OCI-LY7 (cell line): ENCODE measurements at regions not wholly inside any gene's neighbourhood (a gene's known extent, or its start where the extent isn't known, plus 50 kb on each side); places are given as distances from the start of the nearest gene placed in this dataset.

Source experiments
- BruUV-seq: library from RNA; stranded (reverse); fragments of 400-500 nt; replicated peaks from 2 replicates; lab custom pipeline; 2021; lab: Mats Ljungman, UMichigan
- CTCF ChIA-PET: fragments of 300-600 bp; sonication (Branson Sonifier 250); formaldehyde crosslinking; loops from one replicate; lab custom pipeline; 2022; ENCODE audit warnings: antibody characterized with exemption; ENCODE audit not compliant: unreplicated experiment; lab: Charles Lee
- POLR2A ChIA-PET: fragments of 300-600 bp; sonication (Branson Sonifier 250); formaldehyde crosslinking; loops from one replicate; lab custom pipeline; 2022; ENCODE audit warnings: antibody characterized with exemption; lab: Charles Lee
- DNase-seq: peaks from one replicate; pipeline ENCODE4 v3.0.0-alpha.2; 2015; ENCODE audit warnings: low spot score
- H2AFZ ChIP-seq: fragments of 200-600 bp; sonication (generic), shearing (Covaris generic); 2 replicates; pipeline ENCODE4 v1.6.1; 2014; ENCODE audit warnings: mild to moderate bottlenecking, antibody characterized with exemption, low read length, moderate library complexity
- H3K27ac ChIP-seq: fragments of 200-600 bp; sonication (generic); 2 replicates; pipeline ENCODE4 v1.5.1; 2014; ENCODE audit warnings: mixed run types, low read depth, mild to moderate bottlenecking, moderate library complexity, low read length, inconsistent platforms; ENCODE audit not compliant: poor library complexity, severe bottlenecking
- H3K36me3 ChIP-seq: fragments of 200-600 bp; sonication (generic); 2 replicates; pipeline ENCODE4 v1.6.1; 2014; ENCODE audit warnings: mild to moderate bottlenecking, antibody characterized with exemption, low read length, moderate library complexity, mixed read lengths; ENCODE audit not compliant: insufficient read depth
- H3K4me1 ChIP-seq: fragments of 200-600 bp; sonication (generic); 2 replicates; pipeline ENCODE4 v1.5.1; 2014; ENCODE audit warnings: mild to moderate bottlenecking, low read length; ENCODE audit not compliant: insufficient read depth, poor library complexity, severe bottlenecking
- H3K4me2 ChIP-seq: fragments of 200-600 bp; sonication (generic); 2 replicates; pipeline ENCODE4 v1.6.1; 2014; ENCODE audit warnings: mild to moderate bottlenecking, low read length
- H3K4me3 ChIP-seq: fragments of 200-600 bp; sonication (generic); 2 replicates; pipeline ENCODE4 v1.5.1; 2014; ENCODE audit warnings: mild to moderate bottlenecking, low read depth, low read length; ENCODE audit not compliant: poor library complexity, severe bottlenecking
- H3K79me2 ChIP-seq: fragments of 200-600 bp; sonication (generic); 2 replicates; pipeline ENCODE4 v1.6.1; 2016; ENCODE audit warnings: low read depth, mild to moderate bottlenecking, low read length, moderate library complexity, mixed read lengths; ENCODE audit not compliant: insufficient read depth
- H3K9me2 ChIP-seq: fragments of 200-600 bp; sonication (generic); 2 replicates; pipeline ENCODE4 v1.6.1; 2016; ENCODE audit warnings: mild to moderate bottlenecking, low read length, mixed read lengths; ENCODE audit not compliant: insufficient read depth
- H3K9me3 ChIP-seq: fragments of 200-600 bp; sonication (generic); 2 replicates; pipeline ENCODE4 v1.6.1; 2014; ENCODE audit warnings: mild to moderate bottlenecking, mixed run types, low read length, mixed read lengths
- H4K20me1 ChIP-seq: fragments of 200-600 bp; sonication (generic); 2 replicates; pipeline ENCODE4 v1.6.1; 2014; ENCODE audit warnings: mild to moderate bottlenecking, antibody characterized with exemption, low read length, moderate library complexity, mixed read lengths; ENCODE audit not compliant: insufficient read depth
- EZH2phosphoT487 ChIP-seq: fragments of 200-600 bp; sonication (generic); IDR thresholded peaks from 2 replicates; pipeline ENCODE4 v1.6.1; 2018; ENCODE audit warnings: low read depth, borderline replicate concordance, mild to moderate bottlenecking, mixed run types, antibody characterized with exemption, low read length, moderate library complexity, mixed read lengths
- intact Hi-C: fragments of 100-400 bp; cut with micrococcal nuclease; formaldehyde crosslinking; loops from one replicate; pipeline ENCODE4 v1.10.0; 2022; ENCODE audit not compliant: unreplicated experiment
- TF ChIP-seq, protein P1 (sequence below): fragments of 200-600 bp; sonication (generic); conservative IDR thresholded peaks from 2 replicates; pipeline ENCODE4 v1.5.1; 2014; ENCODE audit warnings: mild to moderate bottlenecking, antibody characterized with exemption, low read length, moderate library complexity, mixed read lengths

- POLR2A ChIA-PET: no interaction called here
- intact Hi-C loops: no loop called here
- Histone ChIP-seq H3K27ac (no peak overlapping the region), H3K4me3 (no peak overlapping the region), H3K9me2 (no peaks in the 10 kb centered on the region), H3K79me2 (no peaks in the 10 kb centered on the region), H4K20me1 (no peaks in the 10 kb centered on the region), H3K9me3 (no peaks in the 10 kb centered on the region), H2AFZ (no peak overlapping the region), H3K4me2 (no peak overlapping the region), H3K36me3 (no peaks in the 10 kb centered on the region), H3K4me1 (no peaks in the 10 kb centered on the region)
- CTCF ChIA-PET: no interaction called here
- DNase-seq: no peak
- TF ChIP-seq, protein P1, sequence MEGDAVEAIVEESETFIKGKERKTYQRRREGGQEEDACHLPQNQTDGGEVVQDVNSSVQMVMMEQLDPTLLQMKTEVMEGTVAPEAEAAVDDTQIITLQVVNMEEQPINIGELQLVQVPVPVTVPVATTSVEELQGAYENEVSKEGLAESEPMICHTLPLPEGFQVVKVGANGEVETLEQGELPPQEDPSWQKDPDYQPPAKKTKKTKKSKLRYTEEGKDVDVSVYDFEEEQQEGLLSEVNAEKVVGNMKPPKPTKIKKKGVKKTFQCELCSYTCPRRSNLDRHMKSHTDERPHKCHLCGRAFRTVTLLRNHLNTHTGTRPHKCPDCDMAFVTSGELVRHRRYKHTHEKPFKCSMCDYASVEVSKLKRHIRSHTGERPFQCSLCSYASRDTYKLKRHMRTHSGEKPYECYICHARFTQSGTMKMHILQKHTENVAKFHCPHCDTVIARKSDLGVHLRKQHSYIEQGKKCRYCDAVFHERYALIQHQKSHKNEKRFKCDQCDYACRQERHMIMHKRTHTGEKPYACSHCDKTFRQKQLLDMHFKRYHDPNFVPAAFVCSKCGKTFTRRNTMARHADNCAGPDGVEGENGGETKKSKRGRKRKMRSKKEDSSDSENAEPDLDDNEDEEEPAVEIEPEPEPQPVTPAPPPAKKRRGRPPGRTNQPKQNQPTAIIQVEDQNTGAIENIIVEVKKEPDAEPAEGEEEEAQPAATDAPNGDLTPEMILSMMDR: no peak
- TF ChIP-seq EZH2phosphoT487: no peak
- BruUV-seq: no TSS peak
Measured at GRCh38 chr2:65582364-65582763, 150.0 kb upstream of the SPRED2 start.

DNA sequence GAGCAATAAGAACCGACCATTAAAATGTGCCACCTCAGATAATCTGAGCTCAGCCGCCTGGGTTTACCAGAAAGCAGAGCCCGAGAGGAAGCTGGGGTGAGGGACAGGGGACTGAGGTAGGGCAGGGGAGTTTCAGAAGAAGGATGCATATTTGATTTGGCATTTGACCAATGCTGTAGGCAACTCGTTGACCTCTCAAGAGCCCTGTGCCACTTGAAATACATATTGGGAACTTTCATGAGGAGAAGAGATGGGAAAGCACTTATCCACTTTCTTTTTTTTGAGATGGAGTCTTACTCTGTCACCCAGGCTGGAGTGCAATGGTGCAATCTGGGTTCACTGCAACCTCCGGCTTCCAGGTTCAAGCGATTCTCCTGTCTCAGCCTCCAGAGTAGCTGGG is 148.4 kb upstream of the SPRED2 start:
- no peaks in the 10 kb centered on the region for H3K79me2 ChIP-seq
- intact Hi-C loops: no loop called here
- TF ChIP-seq, protein P1: no peak
- no peak for TF ChIP-seq EZH2phosphoT487
- H3K36me3 ChIP-seq: no peaks in the 10 kb centered on the region
- no peaks in the 10 kb centered on the region for H4K20me1 ChIP-seq
- no peaks in the 10 kb centered on the region for H3K9me2 ChIP-seq
- H3K4me1 ChIP-seq: no peaks in the 10 kb centered on the region
- POLR2A ChIA-PET: interaction anchor here (0.6 kb wide), 2 partner anchors 13 to 71 kb away, joined by 3 read pairs; no protein-coding TSS in a partner anchor
- no peak overlapping the region for H2AFZ ChIP-seq
- no peak overlapping the region for H3K4me3 ChIP-seq
- no TSS peak for BruUV-seq
- H3K9me3 ChIP-seq: no peaks in the 10 kb centered on the region
- H3K4me2 ChIP-seq: no peak overlapping the region
- no peak for DNase-seq
- no peak overlapping the region for H3K27ac ChIP-seq
- CTCF ChIA-PET: no interaction called here

- no peak overlapping the region for H3K4me3 ChIP-seq
- no peak overlapping the region for H3K27ac ChIP-seq
- intact Hi-C loops: no loop called here
- BruUV-seq: no TSS peak
- no peaks in the 10 kb centered on the region for H3K9me3 ChIP-seq
- DNase-seq: no peak
- no peak for TF ChIP-seq EZH2phosphoT487
- TF ChIP-seq, protein P1: no peak
- H3K4me2 ChIP-seq: no peak overlapping the region
- H3K36me3 ChIP-seq: no peaks in the 10 kb centered on the region
- no peaks in the 10 kb centered on the region for H4K20me1 ChIP-seq
- no peaks in the 10 kb centered on the region for H3K4me1 ChIP-seq
- no peaks in the 10 kb centered on the region for H3K79me2 ChIP-seq
- ChIA-PET CTCF (no interaction called here), POLR2A (no interaction called here)
- no peak overlapping the region for H2AFZ ChIP-seq
- no peaks in the 10 kb centered on the region for H3K9me2 ChIP-seq
Measured at GRCh38 chr2:65579506-65580235, 147.3 kb upstream of the SPRED2 start.
